Neural progenitor cell (in vitro differentiated cells): ENCODE measurements at regions not wholly inside any gene's neighbourhood (a gene's known extent, or its start where the extent isn't known, plus 50 kb on each side); places are given as distances from the start of the nearest gene placed in this dataset.

Experiments
- EZH2 ChIP-seq: fragments of 200-600 bp; sonication (generic); IDR thresholded peaks from 2 replicates; pipeline ENCODE4 v1.6.1; 2017; ENCODE audit warnings: antibody characterized with exemption, mild to moderate bottlenecking, moderate library complexity
- EZH2phosphoT487 ChIP-seq: fragments of 200-600 bp; sonication (generic); IDR thresholded peaks from 2 replicates; pipeline ENCODE4 v1.6.1; 2017; ENCODE audit warnings: antibody characterized with exemption
- TF ChIP-seq, protein P1 (sequence below): fragments of 200-600 bp; sonication (generic); IDR thresholded peaks from 2 replicates; pipeline ENCODE4 v1.5.1; 2017; ENCODE audit warnings: antibody characterized with exemption, mild to moderate bottlenecking

DNA sequence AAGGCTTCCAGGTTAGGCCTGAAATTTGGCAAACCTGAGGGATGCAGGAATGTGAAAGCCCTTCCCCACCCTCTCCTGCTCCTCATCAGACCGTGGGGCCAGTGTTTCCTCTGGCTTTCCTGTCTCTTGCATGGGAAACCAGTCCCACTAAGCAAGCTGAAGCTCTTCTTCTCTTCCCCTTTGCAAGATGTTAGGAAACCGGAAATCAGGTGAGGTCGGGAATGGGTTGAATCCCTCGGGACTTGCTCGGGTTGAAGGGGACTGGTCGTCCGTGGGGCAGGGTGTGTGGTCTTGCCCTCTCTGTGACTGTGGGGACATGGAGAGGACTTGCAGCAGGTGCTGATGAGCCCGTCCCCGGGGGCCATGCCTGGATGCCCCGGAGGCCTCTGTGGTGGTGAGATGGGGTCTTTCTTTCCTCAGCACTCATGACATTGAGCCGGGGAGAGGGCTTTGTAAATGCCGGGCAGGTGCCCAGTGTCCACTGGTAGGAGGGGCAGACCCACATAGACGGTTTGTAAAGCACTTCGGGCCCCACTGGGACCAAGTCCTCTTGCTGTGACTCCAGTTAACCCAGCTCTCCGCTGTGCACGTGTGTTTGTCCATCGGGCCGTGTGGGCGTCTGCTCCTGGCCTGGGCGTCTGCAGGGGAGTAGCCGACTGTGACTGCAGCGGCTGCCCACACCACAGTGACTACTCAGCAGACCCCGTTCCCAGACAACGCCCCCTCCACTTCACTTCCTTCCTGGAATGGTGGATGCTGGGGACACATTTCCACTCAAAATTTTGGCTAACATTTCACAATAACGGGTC is 373.9 kb downstream of the GLRX3 start:
- TF ChIP-seq, protein P1, sequence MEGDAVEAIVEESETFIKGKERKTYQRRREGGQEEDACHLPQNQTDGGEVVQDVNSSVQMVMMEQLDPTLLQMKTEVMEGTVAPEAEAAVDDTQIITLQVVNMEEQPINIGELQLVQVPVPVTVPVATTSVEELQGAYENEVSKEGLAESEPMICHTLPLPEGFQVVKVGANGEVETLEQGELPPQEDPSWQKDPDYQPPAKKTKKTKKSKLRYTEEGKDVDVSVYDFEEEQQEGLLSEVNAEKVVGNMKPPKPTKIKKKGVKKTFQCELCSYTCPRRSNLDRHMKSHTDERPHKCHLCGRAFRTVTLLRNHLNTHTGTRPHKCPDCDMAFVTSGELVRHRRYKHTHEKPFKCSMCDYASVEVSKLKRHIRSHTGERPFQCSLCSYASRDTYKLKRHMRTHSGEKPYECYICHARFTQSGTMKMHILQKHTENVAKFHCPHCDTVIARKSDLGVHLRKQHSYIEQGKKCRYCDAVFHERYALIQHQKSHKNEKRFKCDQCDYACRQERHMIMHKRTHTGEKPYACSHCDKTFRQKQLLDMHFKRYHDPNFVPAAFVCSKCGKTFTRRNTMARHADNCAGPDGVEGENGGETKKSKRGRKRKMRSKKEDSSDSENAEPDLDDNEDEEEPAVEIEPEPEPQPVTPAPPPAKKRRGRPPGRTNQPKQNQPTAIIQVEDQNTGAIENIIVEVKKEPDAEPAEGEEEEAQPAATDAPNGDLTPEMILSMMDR, result no peak
- no peak for TF ChIP-seq EZH2
- no peak for TF ChIP-seq EZH2phosphoT487
